Heart right ventricle (tissue), 16 donors: ENCODE measurements at regions not wholly inside any gene's neighbourhood (a gene's known extent, or its start where the extent isn't known, plus 50 kb on each side); places are given as distances from the start of the nearest gene placed in this dataset.

Experiments used
- ATAC-seq, 8 donors: fragments of 200-7000 bp; cut with Tn5 transposase; one replicate each; pipeline ENCODE4 v1.9.1; 2020; ENCODE audit warnings: mild to moderate bottlenecking in 8 of 8, moderate library complexity in 8 of 8, moderate number of reproducible peaks in 1 of 8
- DNase-seq, 2 donors: peaks; one replicate each; pipeline ENCODE4 v3.0.0-alpha.2; 2020
- H3K27ac ChIP-seq, 10 donors: fragments of 200-600 bp; sonication (generic) in 2 of 10; one replicate each; pipeline versions ENCODE4 v1.5.0 to v1.8.0; 2020 to 2022; ENCODE audit warnings: mild to moderate bottlenecking in 3 of 10
- H3K27me3 ChIP-seq, 7 donors: fragments of 200-600 bp; one replicate each; pipeline ENCODE4 v1.8.0; 2021 to 2022; ENCODE audit warnings: mild to moderate bottlenecking in 2 of 7
- H3K36me3 ChIP-seq, 9 donors: fragments of 200-600 bp; sonication (generic) in 1 of 9; one replicate each; pipeline versions ENCODE4 v1.5.0 to v1.8.0; 2020 to 2022; ENCODE audit warnings: mild to moderate bottlenecking in 2 of 9
- H3K4me1 ChIP-seq, 9 donors: fragments of 200-600 bp; sonication (generic) in 1 of 9; one replicate each; pipeline versions ENCODE4 v1.5.0 to v1.8.0; 2020 to 2022; ENCODE audit warnings: mild to moderate bottlenecking in 4 of 9
- H3K4me3 ChIP-seq, 10 donors: fragments of 200-600 bp; sonication (generic) in 2 of 10; one replicate each; pipeline versions ENCODE4 v1.5.0 to v1.8.0; 2020 to 2022; ENCODE audit warnings: mild to moderate bottlenecking in 7 of 10, moderate library complexity in 2 of 10
- H3K9me3 ChIP-seq, 11 donors: fragments of 200-600 bp in 10 of 11; sonication (generic) in 2 of 11; one replicate each; pipeline versions ENCODE4 v1.5.0 to v1.8.0; 2013 to 2022; ENCODE audit warnings: mild to moderate bottlenecking in 2 of 11, control low read depth in 1 of 11, moderate library complexity in 1 of 11
- WGBS, 2 donors: extraction: QIAGEN DNeasy Blood & Tissue Kit; methylation state at CpG; one replicate each; pipeline ENCODE4 v1.1.7; 2013; ENCODE audit warnings: inconsistent platforms in 1 of 2; 5-methylcytosine and 5-hydroxymethylcytosine counted together
- intact Hi-C, 10 donors: fragments of 100-400 bp; cut with DNase I; formaldehyde crosslinking; loops; one replicate each; pipeline versions ENCODE4 v1.11.1 to v1.14.2; 2022
- TF ChIP-seq, protein P1 (sequence below), 9 donors: fragments of 200-600 bp; sonication (generic) in 2 of 9; IDR thresholded peaks; one replicate each; pipeline versions ENCODE4 v1.5.0 to v1.8.0; 2021 to 2022; ENCODE audit warnings: antibody characterized with exemption in 9 of 9, mild to moderate bottlenecking in 5 of 9, moderate library complexity in 1 of 9
- donor health status: Arrhythmogenic right ventricular cardiomyopathy.
- donor health status: ischemic (EF 13 %, LVEDD 7.1; RV severe dilation, severe dysfunction).
- donor health status: healthy with polysubstance abuse.
- donor health status: DM: no; HTN: yes; CAD: no.
- donor health status: DM: no; HTN: no; CAD: no.
- donor health status: ischemic (EF 25% LVEDD 6.9; RV normal size, moderate dysfunction).
- donor health status: ischemic (EF 25% LVEDD 5.7; RV mildly dilated, moderate dysfunction).
- donor health status: healthy.
- donor health status: DM: yes; HTN: yes; CAD: no.
- donor health status: Ischemic cardiomyopathy.
- donor health status: ischemic (EF 35%, LVEDD 5.7; RV mildly dilated, moderate dysfunction).
- donor health status: nonischemic (EF 11% LVEDD 7.7; RV severe dilation, severe dysfunction).
- donor health status: DM: yes; HTN: yes; CAD: no.
- donor health status: PGD.
- donor health status: ischemic (EF 29% LVEDD 5.4; RV normal size, mild dysfunction).
- donor health status: nonischemic (EF 23%, LVEDD 6.1; RV moderate dilation, normal function).

GRCh38 chrX:42047886-42048285 lies 124.5 kb upstream of the CASK start:
- H3K27me3 ChIP-seq = peaks cover 0 to 13% (median 0%) of the 10 kb centered on the region in 7 donors

DNA sequence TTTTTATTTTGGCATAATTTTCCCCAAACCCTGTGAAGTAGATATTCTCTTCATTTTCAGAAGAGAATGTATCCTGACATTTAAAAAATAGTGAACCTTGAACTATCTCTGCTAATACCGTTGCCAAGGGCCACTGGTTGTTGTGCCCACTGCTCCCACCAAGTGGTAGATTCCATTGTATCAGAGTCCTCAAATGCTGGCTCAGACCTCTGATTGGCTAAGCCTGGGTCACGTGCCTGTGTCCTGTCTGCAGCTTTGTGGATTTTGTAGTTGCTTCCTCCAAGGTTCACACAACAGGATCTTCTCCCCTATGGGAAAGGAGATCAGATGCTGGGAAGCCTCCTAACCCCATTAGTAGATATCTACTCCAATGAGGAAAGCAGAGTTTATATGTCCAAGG lies 104.8 kb upstream of the CASK start:
- 83 to 94% methylated on average over 2 of the region's 2 CpGs for WGBS, 2 donors
- Histone ChIP-seq H3K4me3 (no peak overlapping the region), H3K4me1 (no peaks in the 10 kb centered on the region), H3K36me3 (no peaks in the 10 kb centered on the region), H3K9me3 (peaks cover 0 to 11% (median 0%) of the 10 kb centered on the region in 11 donors), H3K27me3 (peaks cover 0 to 12% (median 0%) of the 10 kb centered on the region in 7 donors), H3K27ac (no peak overlapping the region)
- intact Hi-C loops = loop anchor here in 1 of 10 donors (10.0 kb wide), 1 partner anchor 53 kb away; no protein-coding TSS in a partner anchor
- DNase-seq (no peak), ATAC-seq (no peak)
- TF ChIP-seq, protein P1, sequence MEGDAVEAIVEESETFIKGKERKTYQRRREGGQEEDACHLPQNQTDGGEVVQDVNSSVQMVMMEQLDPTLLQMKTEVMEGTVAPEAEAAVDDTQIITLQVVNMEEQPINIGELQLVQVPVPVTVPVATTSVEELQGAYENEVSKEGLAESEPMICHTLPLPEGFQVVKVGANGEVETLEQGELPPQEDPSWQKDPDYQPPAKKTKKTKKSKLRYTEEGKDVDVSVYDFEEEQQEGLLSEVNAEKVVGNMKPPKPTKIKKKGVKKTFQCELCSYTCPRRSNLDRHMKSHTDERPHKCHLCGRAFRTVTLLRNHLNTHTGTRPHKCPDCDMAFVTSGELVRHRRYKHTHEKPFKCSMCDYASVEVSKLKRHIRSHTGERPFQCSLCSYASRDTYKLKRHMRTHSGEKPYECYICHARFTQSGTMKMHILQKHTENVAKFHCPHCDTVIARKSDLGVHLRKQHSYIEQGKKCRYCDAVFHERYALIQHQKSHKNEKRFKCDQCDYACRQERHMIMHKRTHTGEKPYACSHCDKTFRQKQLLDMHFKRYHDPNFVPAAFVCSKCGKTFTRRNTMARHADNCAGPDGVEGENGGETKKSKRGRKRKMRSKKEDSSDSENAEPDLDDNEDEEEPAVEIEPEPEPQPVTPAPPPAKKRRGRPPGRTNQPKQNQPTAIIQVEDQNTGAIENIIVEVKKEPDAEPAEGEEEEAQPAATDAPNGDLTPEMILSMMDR (IDR thresholded peaks at IDR 0.05) = no peak

More at GRCh38 chrX:42047886-42048285, 124.5 kb upstream of the CASK start:
- H3K36me3 ChIP-seq = no peaks in the 10 kb centered on the region
- ATAC-seq (no peak), DNase-seq (no peak)
- WGBS, 2 donors = 78 to 83% methylated on average over 5 of the region's 5 CpGs
- intact Hi-C loops = loop anchor here in 1 of 10 donors (10.0 kb wide), 1 partner anchor 1357 kb away; no protein-coding TSS in a partner anchor
- no peak overlapping the region for H3K27ac ChIP-seq
- no peaks in the 10 kb centered on the region for H3K4me1 ChIP-seq
- TF ChIP-seq, protein P1 (IDR thresholded peaks at IDR 0.05) = no peak
- no peak overlapping the region for H3K4me3 ChIP-seq
- no peaks in the 10 kb centered on the region for H3K9me3 ChIP-seq

- H3K36me3 ChIP-seq = no peaks in the 10 kb centered on the region
- H3K27me3 ChIP-seq = peaks cover 0 to 8% (median 0%) of the 10 kb centered on the region in 7 donors
- 88 to 90% methylated on average over 3 of the region's 3 CpGs for WGBS, 2 donors
- TF ChIP-seq, protein P1 (IDR thresholded peaks at IDR 0.05) = no peak
- no peak overlapping the region for H3K4me3 ChIP-seq
- DNase-seq = no peak
- H3K27ac ChIP-seq = no peak overlapping the region
- H3K9me3 ChIP-seq = peaks cover 0 to 11% (median 0%) of the 10 kb centered on the region in 11 donors
- H3K4me1 ChIP-seq = no peaks in the 10 kb centered on the region
- no peak for ATAC-seq
- intact Hi-C loops = loop anchor here in 1 of 10 donors (10.0 kb wide), 1 partner anchor 53 kb away; no protein-coding TSS in a partner anchor
Observed at GRCh38 chrX:42027367-42028000, 104.1 kb upstream of the CASK start.

DNA sequence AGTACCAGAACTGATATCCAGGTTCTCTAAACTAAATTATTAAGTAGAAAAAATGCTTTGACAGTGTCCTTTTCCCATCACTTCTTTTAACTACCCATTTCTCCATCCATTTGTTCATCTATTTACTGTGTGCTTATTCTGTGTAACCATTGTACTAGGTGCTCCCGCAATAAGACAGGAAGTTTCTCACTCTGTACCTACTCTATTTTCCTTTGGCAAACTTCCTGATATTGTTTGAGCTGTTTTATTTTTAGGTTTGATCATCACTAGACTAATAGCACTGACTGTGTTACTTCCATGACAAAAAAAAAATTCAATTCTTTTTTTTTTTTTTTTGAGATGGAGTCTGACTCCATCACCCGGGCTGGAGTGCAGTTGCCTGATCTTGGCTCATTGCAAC lies 102.5 kb upstream of the CASK start:
- intact Hi-C loops = loop anchor here in 1 of 10 donors (10.0 kb wide), 1 partner anchor 51 kb away; no protein-coding TSS in a partner anchor
- ATAC-seq (peak in 3 of 8 donors; percentile 24 to 52 (median 44)), DNase-seq (no peak)
- H3K4me1 ChIP-seq = no peaks in the 10 kb centered on the region
- H3K4me3 ChIP-seq = no peak overlapping the region
- H3K36me3 ChIP-seq = no peaks in the 10 kb centered on the region
- H3K27ac ChIP-seq = no peak overlapping the region
- TF ChIP-seq, protein P1 (IDR thresholded peaks at IDR 0.05) = no peak
- H3K27me3 ChIP-seq = no peaks in the 10 kb centered on the region
- 51 to 68% methylated on average over 2 of the region's 2 CpGs for WGBS, 2 donors
- no peaks in the 10 kb centered on the region for H3K9me3 ChIP-seq
